Endothelial cell of umbilical vein (primary cell): ENCODE measurements at regions not wholly inside any gene's neighbourhood (a gene's known extent, or its start where the extent isn't known, plus 50 kb on each side); places are given as distances from the start of the nearest gene placed in this dataset.

Experiments
- CTCF ChIP-seq, 2 donors: IDR thresholded peaks; 1 replicate in 1 of 2; 2 replicates in 1 of 2; pipeline ENCODE4 v1.5.1; 2011; ENCODE audit warnings: low read length in 2 of 2, mild to moderate bottlenecking in 2 of 2, moderate library complexity in 2 of 2, control low read depth in 1 of 2, inconsistent platforms in 1 of 2, low read depth in 1 of 2; ENCODE audit not compliant: insufficient read depth in 1 of 2; ENCODE audit errors: extremely low read depth in 1 of 2
- FOS ChIP-seq: IDR thresholded peaks from 2 replicates; pipeline ENCODE4 v1.6.1; 2011; ENCODE audit warnings: mild to moderate bottlenecking, low read length, moderate library complexity, borderline replicate concordance; ENCODE audit not compliant: insufficient read depth
- GATA2 ChIP-seq: IDR thresholded peaks from 2 replicates; pipeline ENCODE4 v1.7.0; 2011; ENCODE audit warnings: low read depth, mild to moderate bottlenecking, moderate library complexity, mixed read lengths, low read length; ENCODE audit not compliant: insufficient read length, insufficient read depth
- POLR2A ChIP-seq: IDR thresholded peaks from 2 replicates; pipeline ENCODE4 v1.6.1; 2012; ENCODE audit warnings: low read depth, mild to moderate bottlenecking, control low read depth, low read length
- POLR2AphosphoS5 ChIP-seq: IDR thresholded peaks from 2 replicates; pipeline ENCODE4 v1.6.1; 2012; ENCODE audit warnings: low read depth, mild to moderate bottlenecking, control low read depth, low read length, moderate library complexity; ENCODE audit not compliant: insufficient read depth
- TF ChIP-seq, protein P1 (sequence below): IDR thresholded peaks from 2 replicates; pipeline ENCODE4 v1.6.1; 2011; ENCODE audit not compliant: insufficient read depth, insufficient read length

- TF ChIP-seq, protein P1, sequence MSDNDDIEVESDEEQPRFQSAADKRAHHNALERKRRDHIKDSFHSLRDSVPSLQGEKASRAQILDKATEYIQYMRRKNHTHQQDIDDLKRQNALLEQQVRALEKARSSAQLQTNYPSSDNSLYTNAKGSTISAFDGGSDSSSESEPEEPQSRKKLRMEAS: no peak
- no peak for TF ChIP-seq POLR2AphosphoS5
- TF ChIP-seq CTCF (IDR thresholded peaks at IDR 0.05; ENCODE audit: extremely low read depth in 1 of 2, insufficient read depth in 1 of 2, low read depth in 1 of 2, low read length in 2 of 2): no peak
- TF ChIP-seq FOS: no peak
- TF ChIP-seq GATA2: no peak
- no peak for TF ChIP-seq POLR2A
Measured at GRCh38 chr2:16112251-16112971, 172.1 kb downstream of the MYCN start.
